H4 (cell line): ENCODE measurements at regions not wholly inside any gene's neighbourhood (a gene's known extent, or its start where the extent isn't known, plus 50 kb on each side); places are given as distances from the start of the nearest gene placed in this dataset.
"Not testable (repeated sequence)": the region's sequence is repeated elsewhere in the genome, so short reads cannot be mapped to it uniquely, and the experiment has no call there.

Experiments
- DNase-seq: peaks from one replicate; pipeline ENCODE4 v3.0.0-alpha.2; 2015; ENCODE audit warnings: low spot score

- DNase-seq = not testable (repeated sequence)
Observed at GRCh38 chr12:14032191-14032590, 50.8 kb upstream of the GRIN2B start.

GRCh38 chr12:14043776-14044175, 62.4 kb upstream of the GRIN2B start:
- DNase-seq = no peak

- DNase-seq = no peak
Observed at GRCh38 chr12:14048941-14049545, 67.6 kb upstream of the GRIN2B start.

- no peak for DNase-seq
Observed at GRCh38 chr12:14057895-14058294, 76.5 kb upstream of the GRIN2B start.

- no peak for DNase-seq
Observed at GRCh38 chr12:14058717-14059116, 77.3 kb upstream of the GRIN2B start.

- no peak for DNase-seq
Observed at GRCh38 chr12:14059548-14059947, 78.1 kb upstream of the GRIN2B start.

GRCh38 chr12:14065616-14066015, 84.2 kb upstream of the GRIN2B start:
- DNase-seq = no peak

GRCh38 chr12:14066021-14066420, 84.6 kb upstream of the GRIN2B start:
- DNase-seq = no peak

- no peak for DNase-seq
Observed at GRCh38 chr12:14068961-14069360, 87.6 kb upstream of the GRIN2B start.

GRCh38 chr12:14071833-14072232, 90.4 kb upstream of the GRIN2B start:
- DNase-seq = no peak

- DNase-seq = no peak
Observed at GRCh38 chr12:14072987-14073386, 91.6 kb upstream of the GRIN2B start.

- DNase-seq = no peak
Observed at GRCh38 chr12:14075797-14076393, 94.5 kb upstream of the GRIN2B start.

- DNase-seq = no peak
Observed at GRCh38 chr12:14076538-14076937, 95.1 kb upstream of the GRIN2B start.

GRCh38 chr12:14086838-14087237, 105.4 kb upstream of the GRIN2B start:
- no peak for DNase-seq

- DNase-seq = no peak
Observed at GRCh38 chr12:14099994-14100393, 118.6 kb upstream of the GRIN2B start.

GRCh38 chr12:14101556-14101955, 120.2 kb upstream of the GRIN2B start:
- not testable (repeated sequence) for DNase-seq

GRCh38 chr12:14111230-14111865, 129.9 kb upstream of the GRIN2B start:
- peak; percentile 20 for DNase-seq

GRCh38 chr12:14113031-14113430, 131.6 kb upstream of the GRIN2B start:
- no peak for DNase-seq

GRCh38 chr12:14126692-14127091, 145.3 kb upstream of the GRIN2B start:
- no peak for DNase-seq

GRCh38 chr12:14129611-14130195, 148.3 kb upstream of the GRIN2B start:
- no peak for DNase-seq

- no peak for DNase-seq
Observed at GRCh38 chr12:14135996-14136395, 154.6 kb upstream of the GRIN2B start.

GRCh38 chr12:14138495-14138894, 157.1 kb upstream of the GRIN2B start:
- no peak for DNase-seq
